ENCODE measurements at regions not wholly inside any gene's neighbourhood (a gene's known extent, or its start where the extent isn't known, plus 50 kb on each side); places are given as distances from the start of the nearest gene placed in this dataset.

DNA sequence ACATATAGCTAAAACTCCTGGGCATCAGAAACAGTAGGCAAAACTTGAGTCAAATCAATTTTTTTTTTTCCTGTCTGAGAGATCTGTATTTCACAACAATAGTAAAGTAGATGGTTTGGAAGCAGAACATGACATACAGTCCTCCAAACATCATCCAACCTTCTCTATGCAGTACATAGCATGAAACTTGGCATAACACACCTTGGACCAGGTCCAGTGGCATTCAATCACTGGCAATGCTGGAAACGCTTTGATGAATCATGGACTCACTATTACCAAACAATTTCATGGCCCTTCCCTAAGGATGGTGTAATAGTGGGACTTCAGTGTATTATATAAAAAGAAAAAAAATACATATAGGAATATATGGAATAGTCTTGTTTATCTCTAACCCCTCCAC is 154.6 kb downstream of the FMR1NB start:
- no peak for DNase-seq (ENCODE audit: insufficient read length, low spot score)
- no peak for FAIRE-seq
- TF ChIP-seq, protein P1, sequence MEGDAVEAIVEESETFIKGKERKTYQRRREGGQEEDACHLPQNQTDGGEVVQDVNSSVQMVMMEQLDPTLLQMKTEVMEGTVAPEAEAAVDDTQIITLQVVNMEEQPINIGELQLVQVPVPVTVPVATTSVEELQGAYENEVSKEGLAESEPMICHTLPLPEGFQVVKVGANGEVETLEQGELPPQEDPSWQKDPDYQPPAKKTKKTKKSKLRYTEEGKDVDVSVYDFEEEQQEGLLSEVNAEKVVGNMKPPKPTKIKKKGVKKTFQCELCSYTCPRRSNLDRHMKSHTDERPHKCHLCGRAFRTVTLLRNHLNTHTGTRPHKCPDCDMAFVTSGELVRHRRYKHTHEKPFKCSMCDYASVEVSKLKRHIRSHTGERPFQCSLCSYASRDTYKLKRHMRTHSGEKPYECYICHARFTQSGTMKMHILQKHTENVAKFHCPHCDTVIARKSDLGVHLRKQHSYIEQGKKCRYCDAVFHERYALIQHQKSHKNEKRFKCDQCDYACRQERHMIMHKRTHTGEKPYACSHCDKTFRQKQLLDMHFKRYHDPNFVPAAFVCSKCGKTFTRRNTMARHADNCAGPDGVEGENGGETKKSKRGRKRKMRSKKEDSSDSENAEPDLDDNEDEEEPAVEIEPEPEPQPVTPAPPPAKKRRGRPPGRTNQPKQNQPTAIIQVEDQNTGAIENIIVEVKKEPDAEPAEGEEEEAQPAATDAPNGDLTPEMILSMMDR (IDR thresholded peaks at IDR 0.05; ENCODE audit: insufficient read depth, missing control alignments): no peak

- FAIRE-seq (no peak), DNase-seq (ENCODE audit: insufficient read length, low spot score) (no peak)
- TF ChIP-seq, protein P1 (IDR thresholded peaks at IDR 0.05; ENCODE audit: insufficient read depth, missing control alignments): no peak
Measured at GRCh38 chrX:148146121-148146520, 165.0 kb downstream of the FMR1NB start.

GRCh38 chrX:148156986-148157385 is 175.8 kb downstream of the FMR1NB start:
- TF ChIP-seq, protein P1 (IDR thresholded peaks at IDR 0.05; ENCODE audit: insufficient read depth, missing control alignments): no peak
- DNase-seq (ENCODE audit: insufficient read length, low spot score) (no peak), FAIRE-seq (no peak)

DNA sequence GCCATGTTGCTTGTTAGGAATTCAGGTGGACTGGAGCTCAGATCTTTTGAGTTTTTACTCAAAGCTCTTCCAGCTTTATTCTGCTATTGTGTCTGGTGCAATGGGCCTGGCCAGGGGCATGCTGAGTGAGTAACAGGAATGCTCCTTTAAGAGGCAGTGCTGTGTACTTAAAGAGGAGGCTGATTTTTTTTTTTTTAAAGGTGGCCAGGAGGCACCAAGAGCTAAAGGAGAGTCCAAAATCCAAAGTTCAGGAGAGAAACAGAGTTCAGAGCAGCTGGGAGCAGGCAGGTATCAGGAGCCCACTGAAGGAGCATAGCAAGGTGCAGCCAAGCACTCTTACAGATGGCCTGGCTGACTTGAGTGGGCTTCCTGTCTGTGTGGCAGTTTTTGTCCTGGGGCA is 178.7 kb downstream of the FMR1NB start:
- no peak for FAIRE-seq
- DNase-seq (ENCODE audit: insufficient read length, low spot score): no peak
- TF ChIP-seq, protein P1 (IDR thresholded peaks at IDR 0.05; ENCODE audit: insufficient read depth, missing control alignments): no peak

DNA sequence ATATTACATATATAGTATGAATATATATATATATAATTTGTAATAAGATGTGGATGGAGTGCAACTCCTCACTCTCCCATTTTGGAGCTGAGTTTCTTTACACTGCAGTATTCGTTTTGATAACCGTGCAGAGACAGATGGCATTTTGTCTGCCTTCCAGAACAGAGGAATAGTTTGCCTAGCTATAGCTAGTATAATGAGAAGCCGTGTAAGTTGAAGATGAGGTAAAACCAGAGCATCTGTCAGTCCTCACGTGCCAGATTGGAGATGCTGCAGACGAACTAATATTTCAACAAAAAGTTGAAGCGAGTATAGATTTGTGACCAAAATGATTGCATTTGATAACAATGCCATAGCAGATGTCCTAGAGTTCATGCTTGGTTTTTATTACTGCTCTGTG is 180.6 kb downstream of the FMR1NB start:
- TF ChIP-seq, protein P1 (IDR thresholded peaks at IDR 0.05; ENCODE audit: insufficient read depth, missing control alignments): no peak
- DNase-seq (ENCODE audit: insufficient read length, low spot score) (no peak), FAIRE-seq (no peak)

GRCh38 chrX:148185631-148186030 is 204.5 kb downstream of the FMR1NB start:
- FAIRE-seq: no peak
- TF ChIP-seq, protein P1 (IDR thresholded peaks at IDR 0.05; ENCODE audit: insufficient read depth, missing control alignments): no peak
- DNase-seq (ENCODE audit: insufficient read length, low spot score): no peak

DNA sequence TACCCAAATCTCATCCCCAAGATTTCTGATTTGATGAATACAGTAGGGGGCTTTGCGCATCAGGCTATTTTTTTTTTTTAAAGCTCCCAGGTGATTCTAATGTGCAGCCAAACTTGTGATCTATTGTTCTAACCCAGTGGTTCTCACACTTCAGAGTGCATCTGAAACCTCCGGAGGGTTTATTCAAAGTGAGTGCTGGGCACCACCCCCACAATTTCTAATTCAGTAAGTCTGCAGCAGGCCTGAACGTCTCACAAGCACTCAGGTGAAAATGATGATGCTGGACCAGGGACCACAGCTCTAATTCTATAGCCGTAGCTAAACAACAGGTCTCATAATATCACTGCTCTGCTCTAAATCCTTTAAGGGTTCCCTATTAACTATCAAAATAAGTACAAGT is 211.4 kb downstream of the FMR1NB start:
- no peak for FAIRE-seq
- TF ChIP-seq, protein P1 (IDR thresholded peaks at IDR 0.05; ENCODE audit: insufficient read depth, missing control alignments): no peak

More for the DNA sequence above, 211.4 kb downstream of the FMR1NB start:
- no peak for DNase-seq (ENCODE audit: insufficient read length, low spot score)

Data from D721Med (cell line).